HUDEP-2 (cell line): ENCODE measurements at regions not wholly inside any gene's neighbourhood (a gene's known extent, or its start where the extent isn't known, plus 50 kb on each side); places are given as distances from the start of the nearest gene placed in this dataset.
"Not testable (repeated sequence)": the region's sequence is repeated elsewhere in the genome, so short reads cannot be mapped to it uniquely, and the experiment has no call there.

Experiments
- DNase-seq, 76 experiments: peaks; one replicate each; lab custom pipeline; 2025; ENCODE audit not compliant: unreplicated experiment in 76 of 76; lab: John Stamatoyannopoulos, UW

DNA sequence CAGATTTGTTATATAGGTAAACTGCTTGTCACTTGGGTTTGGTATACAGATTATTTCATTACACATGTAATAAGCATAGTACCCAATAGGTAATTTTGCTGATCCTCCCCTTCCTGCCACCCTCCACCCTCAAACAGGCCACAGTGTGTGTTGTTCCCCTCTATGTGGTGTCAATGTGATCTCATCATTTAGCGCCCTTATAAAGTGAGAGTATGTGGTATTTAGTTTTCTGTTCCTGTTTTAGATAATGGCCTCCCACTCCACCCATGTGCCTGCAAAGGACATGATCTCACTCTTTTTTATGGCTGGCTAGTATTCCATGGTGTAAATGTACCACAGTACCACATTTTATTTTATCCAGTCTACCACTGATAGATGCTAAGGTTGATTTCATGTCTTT is 522.1 kb upstream of the LRRC7 start:
- no peak for DNase-seq

DNA sequence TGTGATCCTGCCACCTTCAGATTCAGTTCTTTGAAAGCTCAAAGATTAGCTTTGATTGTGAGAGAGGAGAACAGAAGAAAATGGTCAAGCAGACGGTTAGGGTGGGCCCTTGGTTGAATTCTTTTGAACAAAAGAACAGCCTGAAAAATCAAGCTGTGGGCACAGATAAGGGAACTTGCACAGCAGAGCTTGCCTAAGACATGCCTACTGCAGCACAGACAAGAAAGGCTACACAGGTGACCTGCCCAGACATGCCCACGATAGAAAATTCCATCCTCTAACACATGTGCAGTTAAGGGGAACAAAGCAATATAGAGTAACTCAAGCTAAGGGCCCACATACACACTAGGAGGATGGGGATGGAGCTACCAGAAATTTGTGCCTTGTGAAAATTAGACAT is 512.5 kb upstream of the LRRC7 start:
- DNase-seq: peak in 39 of 76 experiments; percentile 2 to 83 (median 29)

DNA sequence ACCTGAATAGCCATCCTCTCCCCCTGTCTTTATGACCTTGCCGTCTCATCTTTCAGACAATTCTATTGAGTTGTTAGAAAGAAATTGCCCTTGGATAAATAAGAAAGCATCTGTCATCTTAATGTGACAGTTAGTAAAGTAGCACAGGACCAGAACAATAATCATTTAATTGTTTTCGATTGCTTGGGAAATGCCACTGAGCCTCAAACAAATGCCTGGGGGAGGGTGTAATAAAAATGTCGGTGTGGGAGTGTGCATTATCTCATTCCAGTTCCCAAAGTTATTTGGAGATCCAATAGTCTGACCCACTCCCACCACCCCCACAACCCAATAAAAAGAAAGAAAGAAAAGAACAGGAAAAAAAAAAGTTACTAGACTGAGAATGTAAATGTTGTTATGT is 509.3 kb upstream of the LRRC7 start:
- DNase-seq: no peak

DNA sequence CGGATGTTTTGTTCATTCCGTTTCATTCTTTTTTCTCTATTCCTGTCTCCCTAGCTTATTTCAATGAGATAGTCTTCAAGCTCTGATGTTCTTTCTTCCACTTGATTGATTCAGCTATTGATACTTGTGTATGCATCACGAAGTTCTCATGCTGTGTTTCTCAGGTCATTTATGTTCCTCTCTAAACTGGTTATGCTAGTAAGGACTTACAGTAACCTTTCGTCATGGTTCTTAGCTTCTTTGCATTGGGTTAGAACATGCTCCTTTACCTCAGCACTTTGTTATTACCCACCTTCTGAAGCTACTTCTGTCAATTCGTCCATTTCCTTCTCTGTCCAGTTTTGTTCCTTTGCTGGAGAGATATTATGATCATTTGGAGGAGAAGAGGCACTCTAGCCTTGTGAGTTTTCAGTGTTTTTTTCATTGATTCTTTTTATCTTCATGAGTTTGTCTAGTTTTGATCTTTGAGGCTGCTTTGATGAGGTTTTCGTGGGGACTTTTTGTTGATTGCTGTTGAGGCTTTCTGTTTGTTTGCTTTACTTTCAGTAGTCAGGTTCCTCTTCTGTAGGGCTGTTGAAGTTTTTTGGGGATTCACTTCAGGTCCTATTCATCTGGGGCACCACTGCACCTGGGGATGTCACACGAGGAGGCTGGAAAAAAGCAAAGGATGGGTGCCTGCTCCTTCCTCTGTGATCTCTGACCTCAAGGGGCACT is 496.9 kb upstream of the LRRC7 start:
- DNase-seq: no peak

DNA sequence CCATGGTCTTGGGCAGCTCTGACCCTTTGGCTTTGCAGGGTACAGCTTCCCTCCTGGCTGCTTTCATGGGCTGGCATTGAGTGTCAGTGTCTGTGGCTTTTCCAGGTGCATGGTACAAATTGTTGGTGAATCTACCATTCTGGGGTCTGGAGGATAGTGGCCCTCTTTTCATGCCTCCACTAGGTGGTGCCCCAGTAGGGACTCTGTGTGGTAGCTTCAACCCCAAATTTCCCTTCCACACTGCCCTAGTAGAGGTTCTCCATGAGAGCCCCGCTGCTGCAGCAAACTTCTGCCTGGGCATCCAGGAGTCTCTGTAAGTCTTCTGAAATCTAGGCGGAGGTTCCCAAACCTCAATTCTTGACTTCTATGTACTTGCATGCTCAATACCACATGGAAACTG is 494.5 kb upstream of the LRRC7 start:
- DNase-seq: peak in 3 of 76 experiments; percentile 1 to 4 (median 3)

DNA sequence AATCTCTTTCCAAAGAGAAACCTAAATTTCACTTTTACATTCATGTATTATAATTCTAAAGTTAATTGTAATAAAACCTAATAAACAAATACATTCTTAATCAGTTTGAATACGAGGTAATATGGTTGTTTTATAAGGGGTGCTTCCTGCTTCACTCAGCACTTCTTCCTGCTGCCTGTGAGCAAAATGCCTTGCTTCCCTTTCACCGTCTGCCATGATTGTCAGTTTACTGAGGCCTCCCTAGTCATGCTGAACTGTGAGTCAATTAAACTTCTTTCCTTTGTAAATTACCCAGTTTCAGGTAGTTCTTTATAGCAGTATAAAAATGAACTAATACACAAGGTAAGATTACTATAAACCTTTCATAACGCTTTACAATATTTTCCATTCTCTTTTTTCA is 491.1 kb upstream of the LRRC7 start:
- no peak for DNase-seq

DNA sequence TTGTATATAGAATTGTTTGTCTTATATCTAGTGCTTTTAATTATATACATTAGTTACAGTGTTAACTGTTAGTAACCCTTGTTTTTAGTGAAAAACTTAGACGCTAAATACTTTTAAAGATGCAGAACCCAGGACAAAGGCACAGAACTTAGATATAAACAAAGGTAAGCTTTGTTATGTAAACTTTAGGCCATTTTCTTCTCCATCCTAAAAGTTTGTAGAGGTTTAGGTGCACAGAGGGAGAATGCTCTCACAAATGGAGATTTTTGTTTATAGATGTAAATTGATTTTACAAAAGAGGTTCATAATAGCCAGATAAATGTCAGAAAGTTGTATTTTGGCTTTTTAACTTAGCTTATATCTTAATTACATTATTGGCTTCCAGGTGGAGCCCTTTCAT is 490.5 kb upstream of the LRRC7 start:
- DNase-seq: no peak

DNA sequence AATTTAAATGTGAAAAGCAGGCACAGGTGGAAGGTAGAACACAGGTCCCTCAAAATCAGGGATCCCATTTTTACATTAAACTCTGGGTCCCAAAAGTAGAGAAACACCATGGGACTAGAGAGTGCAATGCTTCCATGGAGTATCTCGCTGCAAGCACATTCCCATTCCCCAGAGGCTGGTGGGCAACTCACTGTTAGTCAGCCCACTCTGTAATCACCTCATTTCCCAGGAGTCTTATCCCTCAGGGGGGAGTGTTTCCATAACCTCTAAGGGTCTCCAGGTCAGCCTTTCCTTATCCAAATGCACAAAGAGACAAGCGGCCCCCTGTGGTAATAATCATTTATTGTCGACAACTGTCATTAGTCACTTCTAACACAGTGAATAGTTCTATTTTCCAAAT is 490.1 kb upstream of the LRRC7 start:
- DNase-seq: no peak

DNA sequence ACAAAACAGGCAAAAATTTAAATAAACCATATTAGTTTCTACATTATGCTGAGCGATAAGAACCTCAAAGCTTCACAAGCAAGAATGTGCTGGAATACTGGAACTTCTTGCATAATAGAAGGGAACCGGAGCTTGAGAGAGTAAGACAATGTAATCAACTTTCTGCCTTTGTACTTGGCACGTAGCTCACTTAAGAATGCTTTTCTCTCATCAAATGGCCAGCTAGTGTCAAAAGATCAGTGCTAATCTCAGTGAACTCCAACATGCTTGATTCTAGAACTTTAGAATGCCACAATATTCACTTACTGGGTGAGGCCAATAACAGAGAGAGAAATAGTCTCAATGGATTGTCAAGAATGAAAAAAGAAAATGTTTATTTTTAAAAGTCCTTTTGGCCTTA is 486.1 kb upstream of the LRRC7 start:
- no peak for DNase-seq

DNA sequence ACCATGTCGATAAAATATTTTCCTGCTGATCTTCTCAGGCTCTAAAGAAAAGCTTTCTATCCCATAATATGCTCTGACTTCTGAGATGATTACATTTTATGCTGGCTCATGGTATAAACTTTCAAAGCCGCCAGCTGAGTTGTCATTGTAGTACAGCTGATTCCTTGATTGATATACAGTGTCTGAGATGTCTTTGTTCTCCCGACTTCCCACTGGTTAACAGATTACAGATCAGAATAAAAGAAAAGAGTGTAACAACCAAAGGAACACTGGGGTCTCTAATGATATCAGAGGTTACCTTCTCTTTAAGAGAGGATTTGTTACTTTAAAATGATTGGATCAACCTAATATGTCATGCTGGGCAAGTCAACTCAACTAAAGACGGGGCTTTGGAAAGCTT is 485.4 kb upstream of the LRRC7 start:
- no peak for DNase-seq

DNA sequence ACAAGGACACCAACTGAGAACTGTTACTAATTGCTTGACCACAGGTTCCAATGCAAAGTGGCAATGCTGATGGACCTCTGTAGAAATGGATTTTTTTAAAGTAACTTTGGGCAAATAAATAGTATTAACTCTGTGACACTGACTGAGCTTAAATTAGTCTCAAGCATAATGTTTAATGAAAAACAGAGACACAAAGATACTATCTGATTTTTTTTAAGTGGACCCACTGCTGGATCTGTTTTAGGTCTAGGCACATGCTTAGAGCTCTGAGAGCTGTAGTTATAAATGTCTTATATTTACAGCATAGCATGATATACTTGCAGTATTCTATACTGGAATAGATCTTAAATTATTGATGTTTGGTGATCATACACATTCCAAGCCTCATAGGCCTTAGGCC is 481.6 kb upstream of the LRRC7 start:
- no peak for DNase-seq

DNA sequence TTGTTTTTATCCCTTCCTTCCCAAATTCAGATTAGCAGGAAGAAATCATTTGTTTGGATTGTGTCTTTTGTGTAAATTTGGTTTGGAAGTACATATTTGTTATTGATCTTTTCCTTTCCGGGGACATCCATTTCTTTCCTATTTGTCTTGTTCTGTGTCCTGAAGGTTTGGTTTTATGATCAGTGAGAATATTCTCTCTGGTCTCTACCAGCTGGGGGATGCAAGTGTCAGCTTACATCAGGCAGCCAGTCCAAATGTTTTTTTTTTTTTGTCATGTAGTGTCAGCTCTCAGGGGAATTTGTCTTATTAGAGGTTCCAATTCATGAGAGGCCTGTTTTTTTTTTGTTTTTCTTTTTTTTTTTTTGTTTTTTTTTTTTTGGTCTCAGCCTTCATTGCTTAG is 479.2 kb upstream of the LRRC7 start:
- DNase-seq: no peak

DNA sequence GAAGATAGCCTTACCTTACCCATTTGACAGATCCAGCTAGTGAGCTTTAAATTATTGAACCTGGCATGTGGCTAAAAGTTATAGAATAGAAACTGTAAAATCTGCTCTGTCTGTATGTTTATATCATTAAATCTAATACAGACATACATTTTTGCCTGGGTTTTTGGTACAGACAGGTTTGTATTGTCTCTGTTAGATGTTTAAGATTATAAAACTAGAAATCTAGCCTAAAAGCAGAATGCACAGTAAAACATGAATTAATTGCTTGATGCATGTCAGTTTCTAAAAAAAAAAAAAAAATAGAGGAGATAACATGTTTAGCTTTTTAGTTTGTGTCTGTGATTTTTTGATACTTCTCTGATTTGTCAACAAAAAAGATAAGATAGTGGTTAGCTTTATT is 477.6 kb upstream of the LRRC7 start:
- DNase-seq: no peak

DNA sequence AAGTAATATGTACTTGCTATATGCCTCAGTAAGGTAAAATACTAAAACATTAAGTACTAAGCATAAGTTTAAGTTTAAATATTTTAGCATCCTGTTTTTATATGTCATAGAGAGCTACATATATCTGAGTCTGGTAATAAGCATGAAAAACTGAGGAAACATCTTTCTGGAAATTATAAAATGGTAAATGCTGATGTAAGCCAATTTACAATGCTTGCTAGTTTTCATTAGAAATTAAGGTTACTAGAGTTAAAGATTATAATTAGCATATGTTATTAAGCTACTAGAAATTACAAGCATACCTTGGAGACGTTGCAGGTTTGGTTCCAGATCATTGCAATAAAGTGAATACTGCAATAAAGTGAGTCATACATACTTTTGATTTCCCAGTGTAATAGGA is 477.0 kb upstream of the LRRC7 start:
- no peak for DNase-seq

DNA sequence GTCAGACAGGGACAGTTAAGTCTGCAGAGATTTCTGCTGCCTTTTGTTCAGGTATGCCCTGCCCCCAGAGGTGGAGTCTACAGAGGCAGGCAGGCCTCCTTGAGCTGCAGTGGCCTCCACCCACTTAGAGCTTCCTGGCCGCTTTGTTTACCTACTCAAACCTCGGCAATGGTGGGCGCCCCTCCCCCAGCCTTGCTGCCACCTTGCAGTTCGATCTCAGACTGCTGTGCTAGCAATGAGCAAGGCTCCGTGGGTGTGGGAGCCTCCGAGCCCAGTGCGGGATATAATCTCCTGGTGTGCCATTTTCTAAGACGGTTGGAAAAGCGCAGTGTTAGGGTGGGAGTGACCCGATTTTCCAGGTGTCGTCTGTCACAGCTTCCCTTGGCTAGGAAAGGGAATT is 465.7 kb upstream of the LRRC7 start:
- DNase-seq: not testable (repeated sequence)

DNA sequence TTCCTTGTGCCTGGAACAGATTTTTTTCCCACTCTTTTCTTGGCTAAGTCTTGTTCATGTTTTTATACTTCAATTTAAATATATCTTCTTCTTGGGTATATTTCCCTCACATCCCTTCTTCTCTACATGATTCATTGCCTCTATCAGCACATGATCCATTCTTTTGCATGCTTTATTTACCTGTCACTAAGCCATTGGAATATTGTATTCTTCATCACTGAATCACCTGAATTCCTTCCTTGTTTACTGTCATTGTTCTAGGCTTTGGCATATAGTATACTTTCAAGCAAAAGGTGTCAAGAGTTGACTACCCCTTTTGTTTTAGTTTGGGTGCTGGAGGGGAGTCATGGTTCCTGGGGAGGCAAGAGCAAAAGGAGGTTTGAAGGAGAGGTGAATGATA is 464.5 kb upstream of the LRRC7 start:
- no peak for DNase-seq

DNA sequence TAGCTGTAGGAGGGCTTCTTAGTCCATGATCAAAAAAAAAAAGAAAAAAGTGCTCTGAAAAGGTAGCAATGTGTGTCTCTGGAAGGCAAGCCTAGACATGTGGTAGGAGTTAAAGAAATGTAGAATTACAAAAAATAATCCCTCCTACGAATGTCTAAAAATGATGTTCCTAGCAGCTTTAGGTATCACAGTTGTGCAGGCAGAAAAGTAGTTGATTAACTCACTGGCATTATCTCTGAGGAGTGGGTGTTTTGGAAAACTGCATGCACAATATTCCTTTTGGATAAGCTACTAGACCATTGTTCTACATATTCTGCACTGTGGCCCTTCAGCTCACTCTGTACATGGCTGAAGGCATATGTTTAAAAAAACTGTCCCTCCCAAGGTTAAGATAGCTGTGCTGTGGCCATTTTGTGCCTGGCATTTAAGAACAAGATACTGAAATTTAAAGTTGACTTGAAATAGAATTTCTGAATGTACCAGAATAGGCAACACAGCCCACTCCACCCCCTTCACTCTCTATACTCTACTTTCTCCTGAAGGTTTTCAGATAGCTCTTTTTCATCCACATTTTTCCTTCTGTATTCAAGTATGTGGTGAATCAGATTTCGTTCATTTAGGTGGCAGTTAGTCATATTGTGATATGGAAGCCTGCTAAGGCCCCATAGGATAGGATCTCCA is 463.9 kb upstream of the LRRC7 start:
- no peak for DNase-seq

DNA sequence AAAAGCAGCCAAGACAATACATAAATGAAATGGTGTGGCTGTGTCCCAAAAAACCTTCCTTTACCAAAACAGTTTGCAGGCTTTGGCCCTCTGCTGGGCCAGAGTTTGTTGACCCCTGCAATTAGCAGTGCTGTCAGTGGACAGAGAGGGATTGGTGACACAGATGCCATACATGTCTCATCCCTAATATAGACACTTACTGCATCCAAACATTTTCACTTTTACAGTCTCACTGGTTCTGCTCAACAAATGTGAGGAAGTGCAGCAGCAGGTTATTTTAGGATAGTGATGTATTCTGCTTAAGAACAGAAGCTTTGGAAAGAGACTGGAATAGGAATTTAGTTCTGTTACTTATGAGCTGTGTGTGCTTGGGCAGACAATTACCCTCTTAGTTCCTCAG is 462.8 kb upstream of the LRRC7 start:
- DNase-seq: no peak

DNA sequence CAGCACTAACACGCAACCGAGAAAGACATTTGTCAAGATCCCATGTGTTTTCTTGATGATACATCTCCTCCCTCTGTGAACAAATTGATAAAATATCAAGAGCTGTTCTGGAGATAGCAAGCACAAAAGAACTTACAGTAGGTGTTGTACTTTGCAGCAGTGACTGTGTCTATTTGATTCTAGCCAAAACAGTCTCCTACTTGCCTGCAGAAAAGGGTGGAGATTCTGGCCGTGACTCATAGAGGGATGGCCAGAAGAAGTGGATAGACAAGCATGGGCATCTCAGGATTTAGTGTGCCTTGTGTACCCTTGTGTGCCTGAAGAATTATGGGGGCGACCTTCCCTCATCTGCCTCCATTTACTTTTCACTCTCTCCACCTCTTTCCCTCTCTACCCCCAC is 458.4 kb upstream of the LRRC7 start:
- DNase-seq: peak in 18 of 76 experiments; percentile 1 to 55 (median 14)

DNA sequence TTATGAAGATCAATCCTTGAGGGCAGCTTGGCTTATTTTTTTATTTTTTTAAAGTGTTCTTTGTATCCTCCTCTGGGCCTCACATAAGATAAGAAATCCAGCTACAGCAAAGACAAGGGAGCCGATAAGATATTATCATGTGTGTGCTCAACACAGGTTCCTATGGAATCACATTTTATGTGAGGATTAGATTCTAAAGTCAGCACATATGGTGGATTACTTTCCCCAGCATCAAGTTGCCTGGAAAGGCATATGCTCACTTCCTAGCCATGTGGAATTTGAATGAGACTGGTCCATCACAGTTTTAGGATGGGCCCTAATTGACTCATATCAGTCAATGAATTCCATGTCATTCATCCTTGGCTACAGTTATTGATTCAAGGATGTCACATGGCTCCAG is 456.9 kb upstream of the LRRC7 start:
- DNase-seq: no peak

DNA sequence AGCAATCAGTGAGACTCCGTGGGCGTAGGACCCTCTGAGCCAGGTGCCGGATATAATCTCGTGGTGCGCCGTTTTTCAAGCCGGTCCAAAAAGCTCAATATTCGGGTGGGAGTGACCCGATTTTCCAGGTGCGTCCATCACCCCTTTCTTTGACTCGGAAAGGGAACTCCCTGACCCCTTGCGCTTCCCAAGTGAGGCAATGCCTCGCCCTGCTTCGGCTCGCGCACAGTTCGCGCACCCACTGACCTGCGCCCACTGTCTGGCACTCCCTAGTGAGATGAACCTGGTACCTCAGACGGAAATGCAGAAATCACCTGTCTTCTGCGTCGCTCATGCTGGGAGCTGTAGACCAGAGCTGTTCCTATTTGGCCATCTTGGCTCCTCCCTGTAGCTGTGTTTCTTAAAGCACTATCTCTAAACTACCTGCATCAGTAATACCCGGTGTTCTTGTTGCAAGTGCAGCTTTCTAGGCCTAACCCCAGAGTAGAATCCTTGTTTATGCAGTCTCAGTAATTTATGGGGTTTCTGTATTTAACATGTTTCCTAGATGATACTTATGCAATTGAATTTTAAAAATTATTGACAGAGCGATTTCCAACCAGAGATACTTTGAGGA is 447.5 kb upstream of the LRRC7 start:
- not testable (repeated sequence) for DNase-seq

DNA sequence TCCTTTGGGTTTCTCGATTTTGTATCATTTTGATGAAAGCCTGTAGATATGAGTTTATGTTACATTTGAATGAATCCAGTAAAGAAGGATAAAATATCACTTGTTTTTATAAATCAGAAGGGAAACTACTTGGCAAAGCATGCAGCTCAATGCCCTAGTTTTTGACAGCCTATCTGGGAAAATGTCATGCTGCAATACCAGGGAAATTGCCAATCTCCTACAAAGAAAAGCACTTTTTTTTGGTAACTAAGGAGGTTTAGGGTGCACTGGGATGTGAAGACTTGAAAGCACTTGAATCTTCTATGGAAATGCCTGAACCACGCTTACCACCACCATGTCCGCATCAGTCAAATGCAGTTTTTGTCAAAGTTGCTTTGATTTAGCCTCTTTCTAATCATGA is 446.9 kb upstream of the LRRC7 start:
- DNase-seq: no peak
